GM19455 (cell line): ENCODE measurements at regions not wholly inside any gene's neighbourhood (a gene's known extent, or its start where the extent isn't known, plus 50 kb on each side); places are given as distances from the start of the nearest gene placed in this dataset.
A peak's percentile ranks its signal among the peaks of the same experiment; 100 is the strongest.

Source experiments
- ATAC-seq: cut with Tn5 transposase; IDR thresholded peaks from one replicate; pipeline ENCODE4 v1.9.1; 2021; ENCODE audit not compliant: unreplicated experiment

DNA sequence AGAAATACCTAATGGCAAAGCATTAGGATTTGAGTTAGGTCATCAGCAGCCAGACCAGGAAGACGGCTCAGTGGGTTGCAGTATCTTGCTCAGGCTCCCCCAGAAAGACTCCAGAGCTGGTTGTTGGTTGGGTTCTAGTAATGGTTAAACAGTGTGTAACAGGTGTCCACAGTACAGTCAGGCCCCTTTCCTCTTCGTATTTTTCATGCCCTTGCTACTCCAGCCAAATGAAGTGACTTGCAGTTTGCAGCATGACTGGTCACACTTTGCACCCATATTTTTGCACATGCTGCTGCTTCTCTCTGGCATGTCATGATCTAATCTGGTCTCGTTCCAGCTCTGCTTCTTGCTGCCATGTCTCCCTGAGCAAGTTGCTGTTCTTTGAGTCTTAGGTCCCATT is 60.6 kb upstream of the TRPC7 start:
- no peak for ATAC-seq

DNA sequence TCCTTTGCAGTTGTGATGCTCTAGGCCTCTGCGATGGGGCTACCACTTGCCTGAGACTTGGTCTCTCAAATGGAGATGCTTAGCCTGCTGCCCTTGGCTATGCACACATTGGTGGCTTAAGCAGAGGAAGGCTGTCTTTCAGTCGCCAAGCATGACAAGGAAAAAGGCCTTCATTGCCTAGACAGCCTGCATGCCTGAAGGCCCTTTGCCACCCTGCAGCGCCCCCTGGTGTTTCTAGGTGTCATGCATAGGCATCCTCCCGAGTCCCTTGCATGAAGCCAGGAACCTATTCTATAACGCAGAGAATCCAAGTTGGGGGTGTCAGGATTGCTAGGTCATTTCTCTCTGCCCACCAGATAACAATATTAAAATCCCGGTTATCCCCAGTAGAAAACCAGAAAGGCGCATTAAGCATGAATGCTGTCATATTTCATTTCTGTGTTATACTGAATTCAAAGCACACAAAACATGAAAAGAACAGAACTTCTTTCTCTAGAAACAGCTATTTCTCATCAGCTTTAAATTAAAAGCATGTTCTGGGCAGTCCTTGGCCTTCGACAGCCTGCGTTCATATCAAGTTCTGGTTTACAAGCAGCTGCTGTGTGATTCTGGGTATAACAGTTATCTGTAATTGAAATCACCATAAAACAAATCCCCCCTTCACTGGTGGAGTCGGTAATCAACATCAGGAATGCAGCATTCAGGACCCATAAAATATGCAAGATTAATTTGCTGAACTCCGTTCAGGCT is 59.7 kb upstream of the TRPC7 start:
- peak; percentile 80 for ATAC-seq

DNA sequence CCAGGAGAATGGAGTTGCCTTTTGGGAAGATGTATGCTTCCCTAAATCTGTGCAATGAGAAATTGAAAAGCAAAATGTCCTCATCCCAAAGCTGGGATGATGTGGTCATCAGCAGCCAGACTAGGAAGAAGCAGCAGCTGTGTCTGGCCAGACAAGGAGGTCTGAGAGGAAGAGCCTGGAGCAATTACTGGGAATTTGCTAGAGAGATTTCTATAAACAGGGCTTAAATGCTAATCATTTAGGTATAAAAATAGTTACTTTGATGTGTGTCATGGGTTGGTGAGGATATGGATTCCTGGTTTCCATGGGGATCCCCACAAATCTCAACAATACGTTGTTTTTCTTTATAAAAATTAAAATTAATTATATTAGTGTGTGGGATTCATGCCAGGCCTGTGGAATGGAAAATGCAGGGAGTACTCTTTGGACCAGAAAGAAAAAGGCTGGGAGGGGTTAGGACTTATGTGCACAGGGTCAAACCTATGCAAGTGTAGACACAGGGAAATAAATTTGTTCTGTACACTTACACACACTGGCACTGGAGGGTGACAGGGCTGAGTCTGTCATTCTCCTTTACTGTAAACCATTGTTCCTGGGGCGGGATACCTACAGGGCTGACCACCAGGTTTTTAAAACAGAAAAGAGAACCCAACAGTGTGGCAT is 58.7 kb upstream of the TRPC7 start:
- ATAC-seq = no peak

DNA sequence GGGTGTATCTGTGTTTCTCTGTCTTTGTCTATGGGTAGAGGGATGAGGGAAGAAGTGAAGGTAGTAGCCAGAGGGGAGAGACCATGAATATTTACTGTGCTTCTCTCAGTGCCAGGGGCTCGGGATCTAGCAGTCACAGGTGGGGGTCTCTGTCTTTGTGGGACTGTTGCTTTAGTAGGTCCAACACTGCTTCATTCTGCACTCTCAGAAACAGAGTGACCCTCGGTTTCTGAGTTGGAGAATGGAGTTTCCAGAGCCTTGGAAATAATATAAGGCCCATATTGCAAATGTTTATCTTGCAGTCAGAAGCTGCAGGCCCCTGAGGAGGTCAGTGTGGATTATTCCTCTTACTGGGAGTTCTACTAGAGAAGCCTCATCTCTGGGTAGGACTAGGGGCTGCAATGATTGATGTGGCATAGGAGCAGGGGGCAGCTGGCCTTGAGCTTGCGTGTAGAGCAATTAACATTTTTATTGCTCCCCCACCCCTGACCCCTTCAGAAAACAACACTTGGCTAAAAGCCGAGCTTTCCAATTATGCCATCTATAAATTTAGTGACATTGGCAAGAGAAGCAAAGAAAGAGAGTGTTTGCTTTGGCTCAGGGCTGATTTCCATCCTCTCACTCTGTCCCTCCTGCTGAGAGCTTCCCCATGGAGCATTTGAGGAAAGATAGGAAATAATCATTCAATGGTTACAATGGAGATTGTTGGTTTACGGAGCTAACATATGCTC is 55.0 kb upstream of the TRPC7 start:
- ATAC-seq = no peak

DNA sequence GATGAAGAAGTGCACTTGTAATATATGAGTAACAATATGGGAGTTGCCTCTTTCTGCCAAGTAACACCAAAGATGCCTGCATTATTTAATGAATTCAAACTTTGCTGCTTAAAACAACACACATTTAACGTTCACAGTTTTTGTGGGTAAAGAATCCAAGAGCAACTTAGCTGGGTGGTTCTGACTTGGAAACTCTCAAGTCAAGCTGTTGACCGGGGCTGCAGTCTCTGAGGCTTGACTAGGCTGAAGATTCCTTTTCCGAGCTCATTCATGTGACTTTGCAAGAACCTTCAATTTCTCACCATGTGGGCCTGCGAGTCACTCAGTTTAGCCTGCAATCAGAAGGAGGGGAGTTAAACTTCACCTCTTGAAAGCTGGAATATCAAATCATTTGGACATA is 53.0 kb upstream of the TRPC7 start:
- no peak for ATAC-seq
